Calu3 (cell line): ENCODE measurements at regions not wholly inside any gene's neighbourhood (a gene's known extent, or its start where the extent isn't known, plus 50 kb on each side); places are given as distances from the start of the nearest gene placed in this dataset.

Experiments used
- BruUV-seq: library from RNA; stranded (reverse); fragments of 400-500 nt; replicated peaks from 2 replicates; lab custom pipeline; 2021; lab: Mats Ljungman, UMichigan
- CTCF ChIA-PET: fragments of 300-600 bp; sonication (Branson Sonifier 250); formaldehyde crosslinking; loops from one replicate; lab custom pipeline; 2022; ENCODE audit warnings: antibody characterized with exemption; lab: Charles Lee
- DNase-seq: peaks from one replicate; pipeline ENCODE4 v3.0.0; 2022
- H3K27ac Mint-ChIP-seq: one replicate; pipeline ENCODE4 v1.8.0; 2022; ENCODE audit warnings: mixed read lengths; ENCODE audit not compliant: unreplicated experiment
- H3K27me3 Mint-ChIP-seq: one replicate; pipeline ENCODE4 v1.8.0; 2022; ENCODE audit warnings: mixed read lengths; ENCODE audit not compliant: unreplicated experiment
- H3K36me3 Mint-ChIP-seq: one replicate; pipeline ENCODE4 v1.8.0; 2022; ENCODE audit warnings: mild to moderate bottlenecking, moderate library complexity, mixed read lengths; ENCODE audit not compliant: insufficient read depth, unreplicated experiment
- H3K4me1 Mint-ChIP-seq: one replicate; pipeline ENCODE4 v1.8.0; 2022; ENCODE audit warnings: mild to moderate bottlenecking, low read depth, mixed read lengths; ENCODE audit not compliant: unreplicated experiment
- H3K4me3 Mint-ChIP-seq: one replicate; pipeline ENCODE4 v1.8.0; 2022; ENCODE audit warnings: mild to moderate bottlenecking, low read depth, moderate library complexity, mixed read lengths; ENCODE audit not compliant: unreplicated experiment
- H3K9me3 Mint-ChIP-seq: one replicate; pipeline ENCODE4 v1.8.0; 2022; ENCODE audit warnings: low read depth, mixed read lengths; ENCODE audit not compliant: unreplicated experiment
- CTCF ChIP-seq: fragments of 200-600 bp; IDR thresholded peaks from one replicate; pipeline ENCODE4 v1.8.0; 2022; ENCODE audit warnings: antibody characterized with exemption; ENCODE audit not compliant: unreplicated experiment
- intact Hi-C: fragments of 100-400 bp; cut with micrococcal nuclease; formaldehyde crosslinking; loops from one replicate; pipeline ENCODE4 v1.10.0; 2022; ENCODE audit not compliant: unreplicated experiment

GRCh38 chr3:162376761-162377160, 880.2 kb downstream of the OTOL1 start:
- peaks cover 6% of the 10 kb centered on the region for H3K9me3 Mint-ChIP-seq
- no peaks in the 10 kb centered on the region for H3K27me3 Mint-ChIP-seq
- no peak overlapping the region for H3K4me3 Mint-ChIP-seq
- CTCF ChIA-PET = no interaction called here
- no peak for DNase-seq
- H3K27ac Mint-ChIP-seq = no peak overlapping the region
- no peaks in the 10 kb centered on the region for H3K36me3 Mint-ChIP-seq
- BruUV-seq = no TSS peak
- intact Hi-C loops = no loop called here
- H3K4me1 Mint-ChIP-seq = no peaks in the 10 kb centered on the region
- no peak for TF ChIP-seq CTCF

- no peaks in the 10 kb centered on the region for H3K27me3 Mint-ChIP-seq
- no peak for DNase-seq
- no peaks in the 10 kb centered on the region for H3K36me3 Mint-ChIP-seq
- no TSS peak for BruUV-seq
- H3K27ac Mint-ChIP-seq = no peak overlapping the region
- intact Hi-C loops = no loop called here
- CTCF ChIA-PET = no interaction called here
- H3K4me3 Mint-ChIP-seq = no peak overlapping the region
- TF ChIP-seq CTCF = no peak
- H3K9me3 Mint-ChIP-seq = peaks cover 6% of the 10 kb centered on the region
- H3K4me1 Mint-ChIP-seq = no peaks in the 10 kb centered on the region
Measured at GRCh38 chr3:162377608-162378007, 881.0 kb downstream of the OTOL1 start.

GRCh38 chr3:162385387-162385786, 888.8 kb downstream of the OTOL1 start:
- no peak overlapping the region for H3K4me3 Mint-ChIP-seq
- no peaks in the 10 kb centered on the region for H3K36me3 Mint-ChIP-seq
- DNase-seq = no peak
- H3K27me3 Mint-ChIP-seq = no peaks in the 10 kb centered on the region
- CTCF ChIA-PET = no interaction called here
- H3K4me1 Mint-ChIP-seq = peaks cover 8% of the 10 kb centered on the region
- BruUV-seq = no TSS peak
- intact Hi-C loops = no loop called here
- peaks cover 2% of the 10 kb centered on the region for H3K9me3 Mint-ChIP-seq
- TF ChIP-seq CTCF = no peak
- no peak overlapping the region for H3K27ac Mint-ChIP-seq

- BruUV-seq = no TSS peak
- Mint-ChIP-seq H3K9me3 (no peaks in the 10 kb centered on the region), H3K27me3 (no peaks in the 10 kb centered on the region), H3K27ac (peak overlapping the region; percentile 6), H3K4me3 (no peak overlapping the region), H3K4me1 (peaks cover 18% of the 10 kb centered on the region), H3K36me3 (no peaks in the 10 kb centered on the region)
- no peak for TF ChIP-seq CTCF
- intact Hi-C loops = no loop called here
- CTCF ChIA-PET = no interaction called here
- DNase-seq = no peak
Measured at GRCh38 chr3:162390891-162391290, 894.3 kb downstream of the OTOL1 start.
